GM12878 (cell line): ENCODE measurements at regions not wholly inside any gene's neighbourhood (a gene's known extent, or its start where the extent isn't known, plus 50 kb on each side); places are given as distances from the start of the nearest gene placed in this dataset.

Experiments used
- ATAC-seq: fragments of 200-7000 bp; cut with Tn5 transposase; 3 replicates; pipeline ENCODE4 v1.9.1; 2020; ENCODE audit warnings: mild to moderate bottlenecking, moderate library complexity
- BruUV-seq: library from RNA; stranded (reverse); fragments of 400-500 nt; replicated peaks from 2 replicates; lab custom pipeline; 2021; lab: Mats Ljungman, UMichigan
- CTCF ChIA-PET: fragments of 300-600 bp; sonication (Branson Sonifier 250); formaldehyde crosslinking; extraction: SDS; loops from one replicate; lab custom pipeline; 2021; ENCODE audit warnings: inconsistent platforms; lab: Yijun Ruan, JAX
- POLR2A ChIA-PET: fragments of 350-600 bp; formaldehyde crosslinking; extraction: SDS; loops from one replicate; lab custom pipeline; 2021; ENCODE audit warnings: inconsistent platforms; lab: Charles Lee
- RAD21 ChIA-PET: fragments of 300-600 bp; sonication (Branson Sonifier 250); formaldehyde crosslinking; loops from one replicate; lab custom pipeline; 2023; ENCODE audit warnings: antibody characterized with exemption; ENCODE audit not compliant: unreplicated experiment; lab: Charles Lee
- SMC1A ChIA-PET: fragments of 300-600 bp; sonication (Branson Sonifier 250); formaldehyde crosslinking; loops from one replicate; lab custom pipeline; 2023; ENCODE audit not compliant: unreplicated experiment, uncharacterized antibody; lab: Charles Lee
- DNase-seq: peaks from one replicate; pipeline ENCODE4 v3.0.0-alpha.2; 2011; ENCODE audit warnings: low read depth, low spot score
- FAIRE-seq: peaks from 3 replicates; lab custom pipeline; 2011; peaks lifted over from hg19 to GRCh38; lab: Jason Lieb, UNC
- H2AFZ ChIP-seq: 2 replicates; pipeline ENCODE4 v1.6.0; 2011; ENCODE audit warnings: low read depth, low read length, control low read depth; ENCODE audit not compliant: control insufficient read depth
- H3K27ac ChIP-seq: 2 replicates; pipeline ENCODE4 v1.5.1; 2011; ENCODE audit warnings: control low read depth; ENCODE audit not compliant: control insufficient read depth, insufficient read depth
- H3K27me3 ChIP-seq, 2 experiments: replicated peaks in 1 of 2; 2 replicates each; pipeline versions ENCODE4 v1.6.0 to v1.6.1; 2011; ENCODE audit warnings: low read length in 1 of 2; ENCODE audit not compliant: control insufficient read depth in 2 of 2, insufficient read depth in 2 of 2
- H3K36me3 ChIP-seq, 2 experiments: 2 replicates each; pipeline ENCODE4 v1.5.1; 2011; ENCODE audit warnings: low read length in 1 of 2; ENCODE audit not compliant: control insufficient read depth in 2 of 2, insufficient read depth in 2 of 2
- H3K4me1 ChIP-seq: 2 replicates; pipeline ENCODE4 v1.6.1; 2011; ENCODE audit warnings: mild to moderate bottlenecking, low read length, moderate library complexity, mixed read lengths; ENCODE audit not compliant: control insufficient read depth, insufficient read depth
- H3K4me2 ChIP-seq: 2 replicates; pipeline ENCODE4 v1.6.0; 2011; ENCODE audit warnings: control low read depth; ENCODE audit not compliant: control insufficient read depth, insufficient read depth
- H3K4me3 ChIP-seq: fragments of 200-600 bp; sonication (generic); 2 replicates; pipeline ENCODE4 v1.5.1; 2016
- H3K79me2 ChIP-seq: 2 replicates; pipeline ENCODE4 v1.6.0; 2011; ENCODE audit warnings: low read length; ENCODE audit not compliant: control insufficient read depth, insufficient read depth
- H3K9ac ChIP-seq: 2 replicates; pipeline ENCODE4 v1.8.0; 2011; ENCODE audit warnings: low read length, control low read depth, mixed read lengths; ENCODE audit not compliant: control insufficient read depth, insufficient read depth
- H3K9me3 ChIP-seq: replicated peaks from 3 replicates; pipeline ENCODE4 v1.5.1; 2011; ENCODE audit warnings: mild to moderate bottlenecking, low read length; ENCODE audit not compliant: control insufficient read depth, insufficient read depth
- H4K20me1 ChIP-seq: 2 replicates; pipeline ENCODE4 v1.6.0; 2011; ENCODE audit not compliant: control insufficient read depth, insufficient read depth
- E4F1 ChIP-seq: fragments of 450-650 bp; IDR thresholded peaks from 2 replicates; pipeline ENCODE4 v1.6.1; 2018; ENCODE audit warnings: borderline replicate concordance, mild to moderate bottlenecking; ENCODE audit not compliant: partially characterized antibody
- EED ChIP-seq: sonication (generic); IDR thresholded peaks from 2 replicates; pipeline ENCODE4 v1.6.1; 2016; ENCODE audit warnings: antibody characterized with exemption, low read depth
- ESRRA ChIP-seq: IDR thresholded peaks from 2 replicates; pipeline ENCODE4 v1.6.1; 2012; ENCODE audit warnings: mild to moderate bottlenecking, low read length, improper control_type of control experiment
- IRF3 ChIP-seq: fragments of 450-650 bp; IDR thresholded peaks from 2 replicates; pipeline ENCODE4 v1.6.1; 2014; ENCODE audit warnings: mild to moderate bottlenecking
- JUNB ChIP-seq: IDR thresholded peaks from 2 replicates; pipeline ENCODE4 v1.6.1; 2016; ENCODE audit warnings: antibody characterized with exemption, mild to moderate bottlenecking
- MEF2B ChIP-seq: fragments of 450-650 bp; IDR thresholded peaks from 2 replicates; pipeline ENCODE4 v1.6.1; 2018; ENCODE audit warnings: mild to moderate bottlenecking, moderate library complexity; ENCODE audit not compliant: partially characterized antibody, poor library complexity, severe bottlenecking
- NFYA ChIP-seq: IDR thresholded peaks from 2 replicates; pipeline ENCODE4 v1.6.1; 2011; ENCODE audit warnings: low read depth, mild to moderate bottlenecking, low read length, improper control_type of control experiment, borderline replicate concordance
- PAX5 ChIP-seq: IDR thresholded peaks from 2 replicates; pipeline ENCODE4 v1.6.1; 2011; ENCODE audit warnings: low read depth, low read length, borderline replicate concordance
- PKNOX1 ChIP-seq: fragments of 450-650 bp; IDR thresholded peaks from 2 replicates; pipeline ENCODE4 v1.6.1; 2016; ENCODE audit warnings: mild to moderate bottlenecking
- PML ChIP-seq: IDR thresholded peaks from 2 replicates; pipeline ENCODE4 v1.6.1; 2012; ENCODE audit warnings: low read length, inconsistent platforms
- RCOR1 ChIP-seq: conservative IDR thresholded peaks from 2 replicates; pipeline ENCODE4 v1.6.1; 2012; ENCODE audit warnings: low read depth, low read length, improper control_type of control experiment
- SUPT20H ChIP-seq: IDR thresholded peaks from 2 replicates; pipeline ENCODE4 v1.6.1; 2011; ENCODE audit warnings: low read depth, mild to moderate bottlenecking, low read length, moderate library complexity, borderline replicate concordance; ENCODE audit not compliant: control insufficient read depth
- TBL1XR1 ChIP-seq: IDR thresholded peaks from 2 replicates; pipeline ENCODE4 v1.6.1; 2012; ENCODE audit warnings: low read depth, low read length, improper control_type of control experiment
- WGBS: methylation state at CpG from one replicate; pipeline ENCODE4 v1.1.6; 2016; ENCODE audit warnings: low lambda C conversion rate; ENCODE audit not compliant: insufficient replicate concordance, insufficient coverage; ENCODE audit errors: missing lambda C conversion rate; 5-methylcytosine and 5-hydroxymethylcytosine counted together
- in situ Hi-C: fragments of 300-500 bp; cut with MboI; formaldehyde crosslinking; loops from 9 replicates; pipeline ENCODE4 v1.14.3; 2018; ENCODE audit warnings: mixed read lengths
- intact Hi-C: fragments of 100-400 bp; cut with micrococcal nuclease; formaldehyde crosslinking; loops from one replicate; pipeline ENCODE4 v1.14.2; 2022; ENCODE audit not compliant: unreplicated experiment

GRCh38 chr21:28268685-28269084 lies 724.0 kb downstream of the LTN1 start:
- Histone ChIP-seq H3K4me1 (no peaks in the 10 kb centered on the region), H3K79me2 (no peaks in the 10 kb centered on the region), H3K9ac (no peak overlapping the region), H3K36me3 (no peaks in the 10 kb centered on the region), H3K27ac (no peak overlapping the region), H3K4me3 (no peak overlapping the region), H3K27me3 (no peaks in the 10 kb centered on the region), H4K20me1 (no peaks in the 10 kb centered on the region), H3K9me3 (no peaks in the 10 kb centered on the region; the same call in 2 of the 3 replicates), H3K4me2 (no peak overlapping the region), H2AFZ (no peak overlapping the region)
- ATAC-seq (no peak), DNase-seq (no peak), FAIRE-seq (no peak)
- intact Hi-C loops (no loop called here), in situ Hi-C loops (no loop called here)
- TF ChIP-seq MEF2B (no peak), IRF3 (no peak)
- ChIA-PET POLR2A (no interaction called here), RAD21 (no interaction called here), CTCF (no interaction called here), SMC1A (no interaction called here)
- WGBS: 8% methylated on average over 4 of the region's 4 CpGs
- no TSS peak for BruUV-seq

- RAD21 ChIA-PET: no interaction called here
- no peaks in the 10 kb centered on the region for H4K20me1 ChIP-seq
- ATAC-seq (no peak), DNase-seq (no peak), FAIRE-seq (no peak)
- no peaks in the 10 kb centered on the region for H3K79me2 ChIP-seq
- no peaks in the 10 kb centered on the region; the same call in 2 of the 3 replicates for H3K9me3 ChIP-seq
- no peak overlapping the region for H3K4me3 ChIP-seq
- intact Hi-C loops: no loop called here
- no peaks in the 10 kb centered on the region for H3K36me3 ChIP-seq
- BruUV-seq: no TSS peak
- H3K9ac ChIP-seq: no peak overlapping the region
- no peak overlapping the region for H3K27ac ChIP-seq
- CTCF ChIA-PET: no interaction called here
- no peaks in the 10 kb centered on the region for H3K4me1 ChIP-seq
- 2% methylated on average over 2 of the region's 6 CpGs for WGBS
- H2AFZ ChIP-seq: no peak overlapping the region
- in situ Hi-C loops: no loop called here
- no peak overlapping the region for H3K4me2 ChIP-seq
- POLR2A ChIA-PET: no interaction called here
- H3K27me3 ChIP-seq: no peaks in the 10 kb centered on the region
- SMC1A ChIA-PET: no interaction called here
- TF ChIP-seq SUPT20H: no peak
- no peak for TF ChIP-seq E4F1
- no peak for TF ChIP-seq NFYA
- no peak for TF ChIP-seq IRF3
- no peak for TF ChIP-seq PKNOX1
- TF ChIP-seq PAX5: no peak
- TF ChIP-seq ESRRA: no peak
- TF ChIP-seq PML: no peak
- no peak for TF ChIP-seq EED
- no peak for TF ChIP-seq RCOR1
- TF ChIP-seq JUNB: no peak
- TF ChIP-seq TBL1XR1: no peak
Observed at GRCh38 chr21:28267449-28267848, 725.2 kb downstream of the LTN1 start.
